Fibroblast of lung (primary cell): ENCODE measurements at regions not wholly inside any gene's neighbourhood (a gene's known extent, or its start where the extent isn't known, plus 50 kb on each side); places are given as distances from the start of the nearest gene placed in this dataset.

Experiments used
- DNase-seq, 2 donors: peaks; one replicate each; pipeline versions ENCODE4 v3.0.0 to v3.0.0-alpha.2; 2010; ENCODE audit warnings: low read depth in 2 of 2
- H2AFZ ChIP-seq: 2 replicates; pipeline ENCODE4 v1.5.1; 2012; ENCODE audit warnings: low read length, control low read depth, inconsistent platforms
- H3K27ac ChIP-seq: 2 replicates; pipeline ENCODE4 v1.5.1; 2011; ENCODE audit warnings: low read length, control low read depth; ENCODE audit not compliant: insufficient read depth
- H3K27me3 ChIP-seq: 2 replicates; pipeline ENCODE4 v1.5.1; 2011; ENCODE audit warnings: mild to moderate bottlenecking, low read length; ENCODE audit not compliant: control insufficient read depth, insufficient read depth
- H3K36me3 ChIP-seq: 2 replicates; pipeline ENCODE4 v1.5.1; 2011; ENCODE audit warnings: low read length; ENCODE audit not compliant: control insufficient read depth, insufficient read depth
- H3K4me1 ChIP-seq: 2 replicates; pipeline ENCODE4 v1.5.1; 2011; ENCODE audit warnings: low read length; ENCODE audit not compliant: control insufficient read depth, insufficient read depth; ENCODE audit errors: extremely low read depth
- H3K4me2 ChIP-seq: 2 replicates; pipeline ENCODE4 v1.5.1; 2011; ENCODE audit warnings: low read length, control low read depth; ENCODE audit not compliant: insufficient read depth; ENCODE audit errors: extremely low read depth
- H3K4me3 ChIP-seq, 4 experiments: fragments of 200-600 bp in 1 of 4; sonication (generic) in 1 of 4; replicated peaks in 1 of 4; 2 replicates each; pipeline ENCODE4 v1.5.1; 2011 to 2016; ENCODE audit warnings: low read length in 4 of 4, low read depth in 3 of 4, mild to moderate bottlenecking in 3 of 4, control low read depth in 2 of 4, inconsistent platforms in 1 of 4, mixed read lengths in 1 of 4; ENCODE audit not compliant: insufficient read depth in 1 of 4; ENCODE audit errors: control extremely low read depth in 1 of 4
- H3K79me2 ChIP-seq: 2 replicates; pipeline ENCODE4 v1.5.1; 2012; ENCODE audit warnings: mild to moderate bottlenecking, low read length, inconsistent platforms; ENCODE audit not compliant: control insufficient read depth, insufficient read depth
- H3K9ac ChIP-seq: 2 replicates; pipeline ENCODE4 v1.5.1; 2011; ENCODE audit warnings: mild to moderate bottlenecking, low read length, control low read depth; ENCODE audit not compliant: insufficient read depth
- H3K9me3 ChIP-seq: 2 replicates; pipeline ENCODE4 v1.5.1; 2012; ENCODE audit warnings: low read depth, low read length; ENCODE audit not compliant: control insufficient read depth, insufficient read depth
- H4K20me1 ChIP-seq: 2 replicates; pipeline ENCODE4 v1.5.1; 2011; ENCODE audit warnings: low read length; ENCODE audit not compliant: control insufficient read depth, insufficient read depth; ENCODE audit errors: extremely low read depth
- CTCF ChIP-seq, 2 donors: IDR thresholded peaks in 1 of 2; conservative IDR thresholded peaks in 1 of 2; 1 replicate in 1 of 2; 2 replicates in 1 of 2; pipeline ENCODE4 v1.5.1; 2011 to 2012; ENCODE audit warnings: low read length in 2 of 2, control low read depth in 1 of 2, inconsistent platforms in 1 of 2, low read depth in 1 of 2, mild to moderate bottlenecking in 1 of 2
- EZH2 ChIP-seq: IDR thresholded peaks from 2 replicates; pipeline ENCODE4 v1.5.1; 2012; ENCODE audit warnings: low read length, control low read depth, mild to moderate bottlenecking; ENCODE audit errors: missing control alignments

DNA sequence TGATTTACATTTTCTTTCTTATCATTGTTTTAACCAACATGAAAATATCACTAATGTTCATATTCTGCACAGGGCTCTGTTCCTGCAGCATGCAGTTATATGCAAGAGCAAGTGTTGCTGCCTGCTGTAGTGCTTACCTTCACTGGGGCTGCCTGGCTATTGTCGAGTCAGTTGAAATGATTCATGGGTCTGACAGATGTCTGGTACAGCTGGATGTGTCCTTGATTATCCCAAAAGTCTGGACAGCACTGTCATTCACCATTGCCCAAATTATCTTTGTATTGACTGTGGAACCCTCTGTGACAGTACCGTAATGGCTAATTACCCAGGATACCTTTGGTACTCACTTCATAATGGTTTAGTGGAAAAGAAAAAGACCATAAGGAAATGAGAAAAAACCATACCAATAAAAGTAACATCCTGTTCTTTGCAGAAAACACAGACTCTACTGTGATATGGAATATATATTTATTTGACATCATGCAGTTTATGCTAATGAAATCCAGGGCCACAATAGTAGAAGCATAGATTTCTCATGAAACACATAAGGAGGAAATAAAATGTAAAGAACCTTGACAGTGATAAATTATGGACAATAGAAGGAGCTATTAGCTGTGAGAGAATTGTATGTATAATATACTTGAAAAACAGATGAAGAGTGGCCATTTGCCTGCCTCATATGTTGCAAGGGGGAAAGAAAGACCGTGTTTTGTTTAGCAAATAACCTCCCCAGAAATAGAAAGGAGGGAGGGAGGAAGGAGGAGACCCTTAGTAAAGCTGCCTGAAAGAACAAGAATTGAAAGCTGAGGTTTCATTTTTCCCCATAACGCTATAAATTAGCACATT is 249.8 kb upstream of the ATP5MC3 start:
- Histone ChIP-seq H3K36me3 (no peaks in the 10 kb centered on the region), H3K9ac (no peak overlapping the region), H3K4me3 (no peak overlapping the region), H3K9me3 (no peaks in the 10 kb centered on the region), H3K27me3 (no peaks in the 10 kb centered on the region), H3K27ac (no peak overlapping the region), H2AFZ (no peak overlapping the region), H3K79me2 (no peaks in the 10 kb centered on the region), H3K4me1 (no peaks in the 10 kb centered on the region), H3K4me2 (no peak overlapping the region), H4K20me1 (no peaks in the 10 kb centered on the region)
- TF ChIP-seq CTCF (conservative IDR thresholded peaks at IDR 0.05 in 1 of 2, IDR thresholded peaks at IDR 0.05 in 1 of 2; ENCODE audit: low read depth in 1 of 2, low read length in 2 of 2) = no peak
- no peak for TF ChIP-seq EZH2
- no peak for DNase-seq

DNA sequence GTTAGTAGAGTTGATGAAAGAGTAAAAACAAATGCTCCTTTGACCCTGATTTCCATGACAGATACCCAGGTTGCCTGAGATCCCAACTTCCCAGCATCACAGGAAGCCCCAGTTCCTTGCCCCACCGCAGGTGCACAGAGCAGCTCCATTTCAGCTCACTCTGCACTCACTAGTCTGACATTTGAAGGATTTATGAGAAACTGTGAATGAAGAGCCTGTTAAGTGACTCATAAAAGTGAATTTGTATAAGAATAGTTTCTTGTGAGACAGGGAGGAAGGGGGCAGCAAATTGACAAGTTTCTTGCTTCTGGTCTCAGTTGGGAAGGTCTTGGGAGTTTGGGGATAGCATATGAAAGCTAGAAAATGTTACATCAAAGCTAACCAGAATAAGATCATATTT is 248.7 kb upstream of the ATP5MC3 start:
- H3K9ac ChIP-seq = no peak overlapping the region
- H3K36me3 ChIP-seq = no peaks in the 10 kb centered on the region
- DNase-seq = no peak
- no peaks in the 10 kb centered on the region for H3K9me3 ChIP-seq
- H3K79me2 ChIP-seq = no peaks in the 10 kb centered on the region
- H3K4me2 ChIP-seq = no peak overlapping the region
- no peak overlapping the region for H3K27ac ChIP-seq
- H4K20me1 ChIP-seq = no peaks in the 10 kb centered on the region
- no peaks in the 10 kb centered on the region for H3K27me3 ChIP-seq
- H3K4me3 ChIP-seq = no peak overlapping the region
- no peak for TF ChIP-seq EZH2
- TF ChIP-seq CTCF (conservative IDR thresholded peaks at IDR 0.05 in 1 of 2, IDR thresholded peaks at IDR 0.05 in 1 of 2; ENCODE audit: low read depth in 1 of 2, low read length in 2 of 2) = no peak
- no peaks in the 10 kb centered on the region for H3K4me1 ChIP-seq
- H2AFZ ChIP-seq = no peak overlapping the region

GRCh38 chr2:175418224-175418835 is 236.8 kb upstream of the ATP5MC3 start:
- Histone ChIP-seq H3K27ac (no peak overlapping the region), H3K36me3 (no peaks in the 10 kb centered on the region), H3K4me1 (no peaks in the 10 kb centered on the region), H3K9ac (no peak overlapping the region), H3K27me3 (no peaks in the 10 kb centered on the region), H3K79me2 (no peaks in the 10 kb centered on the region), H4K20me1 (no peaks in the 10 kb centered on the region), H2AFZ (no peak overlapping the region), H3K4me3 (no peak overlapping the region), H3K9me3 (no peaks in the 10 kb centered on the region), H3K4me2 (no peak overlapping the region)
- TF ChIP-seq EZH2 (no peak), CTCF (conservative IDR thresholded peaks at IDR 0.05 in 1 of 2, IDR thresholded peaks at IDR 0.05 in 1 of 2; ENCODE audit: low read depth in 1 of 2, low read length in 2 of 2) (no peak)
- no peak for DNase-seq
